GM21576 (cell line): ENCODE measurements at regions not wholly inside any gene's neighbourhood (a gene's known extent, or its start where the extent isn't known, plus 50 kb on each side); places are given as distances from the start of the nearest gene placed in this dataset.

Experiments
- ATAC-seq: cut with Tn5 transposase; IDR thresholded peaks from one replicate; pipeline ENCODE4 v1.9.1; 2021; ENCODE audit warnings: mild to moderate bottlenecking, moderate library complexity; ENCODE audit not compliant: unreplicated experiment

GRCh38 chr1:93013145-93014065 lies 52.1 kb upstream of the DIPK1A start:
- no peak for ATAC-seq

- no peak for ATAC-seq
Measured at GRCh38 chr1:93014168-93014567, 52.9 kb upstream of the DIPK1A start.

GRCh38 chr1:93015590-93015989 lies 54.3 kb upstream of the DIPK1A start:
- ATAC-seq: no peak

GRCh38 chr1:93016171-93016570 lies 54.9 kb upstream of the DIPK1A start:
- no peak for ATAC-seq

GRCh38 chr1:93021539-93022134 lies 57.4 kb upstream of the MTF2 start:
- peak; percentile 56 for ATAC-seq

GRCh38 chr1:93022580-93022979 lies 56.5 kb upstream of the MTF2 start:
- no peak for ATAC-seq

- ATAC-seq: no peak
Measured at GRCh38 chr1:93023281-93023680, 55.8 kb upstream of the MTF2 start.

GRCh38 chr1:93025572-93025971 lies 53.5 kb upstream of the MTF2 start:
- ATAC-seq: no peak

- no peak for ATAC-seq
Measured at GRCh38 chr1:93028542-93028941, 50.5 kb upstream of the MTF2 start.
